Activated T-cell treated with anti-CD3 and anti-CD28 coated beads, Interleukin-2, amount 50 U/mL, for 48 hours (primary cell): ENCODE measurements at regions not wholly inside any gene's neighbourhood (a gene's known extent, or its start where the extent isn't known, plus 50 kb on each side); places are given as distances from the start of the nearest gene placed in this dataset.
"Not testable (repeated sequence)": the region's sequence is repeated elsewhere in the genome, so short reads cannot be mapped to it uniquely, and the experiment has no call there.

Source experiments
- DNase-seq, 2 experiments: peaks; one replicate each; pipeline ENCODE4 v3.0.0-alpha.2; 2020

- DNase-seq, result no peak
These were observed 1784.8 kb upstream of the CDH9 start for GRCh38 chr5:28823231-28823630.

GRCh38 chr5:28822071-28822470 lies 1783.7 kb upstream of the CDH9 start:
- DNase-seq, result no peak

- no peak for DNase-seq
These were observed 1772.4 kb upstream of the CDH9 start for GRCh38 chr5:28810751-28811136.

GRCh38 chr5:28809811-28810750 lies 1771.7 kb upstream of the CDH9 start:
- no peak for DNase-seq

- no peak for DNase-seq
These were observed 1770.8 kb upstream of the CDH9 start for GRCh38 chr5:28808967-28809810.

DNA sequence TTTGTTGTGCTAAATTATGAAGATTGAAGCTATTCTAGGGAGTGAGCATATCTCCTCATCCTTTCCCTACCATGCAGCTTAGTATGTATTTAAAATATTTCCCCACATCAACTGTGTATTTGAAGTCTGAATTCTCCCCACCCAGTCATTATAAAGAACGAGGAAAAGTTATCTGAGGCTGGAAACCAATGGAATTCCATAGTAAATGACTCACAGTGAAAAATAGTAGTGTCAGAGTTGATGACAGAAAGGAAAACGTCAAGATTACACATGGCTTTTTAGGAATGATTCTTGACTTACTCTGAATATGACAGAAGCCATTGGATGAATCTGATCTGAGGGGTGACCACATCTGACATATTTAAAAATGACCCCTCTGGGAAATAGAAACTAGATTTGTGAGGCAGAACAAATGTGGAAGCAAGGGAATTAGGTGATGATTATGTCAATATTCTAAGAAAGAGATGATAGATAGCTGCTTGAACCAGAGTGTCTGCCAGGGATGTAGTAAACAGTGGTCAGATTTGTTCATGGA lies 1768.9 kb upstream of the CDH9 start:
- DNase-seq, result no peak

DNA sequence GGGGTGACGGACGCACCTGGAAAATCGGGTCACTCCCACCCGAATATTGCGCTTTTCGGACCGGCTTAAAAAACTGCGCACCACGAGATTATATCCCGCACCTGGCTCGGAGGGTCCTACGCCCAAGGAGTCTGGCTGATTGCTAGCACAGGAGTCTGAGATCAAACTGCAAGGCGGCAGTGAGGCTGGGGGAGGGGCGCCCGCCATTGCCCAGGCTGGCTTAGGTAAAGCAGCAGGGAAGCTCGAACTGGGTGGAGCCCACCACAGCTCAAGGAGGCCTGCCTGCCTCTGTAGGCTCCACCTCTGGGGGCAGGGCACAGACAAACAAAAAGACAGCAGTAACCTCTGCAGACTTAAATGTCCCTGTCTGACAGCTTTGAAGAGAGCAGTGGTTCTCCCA lies 1760.6 kb upstream of the CDH9 start:
- DNase-seq, result not testable (repeated sequence)

DNA sequence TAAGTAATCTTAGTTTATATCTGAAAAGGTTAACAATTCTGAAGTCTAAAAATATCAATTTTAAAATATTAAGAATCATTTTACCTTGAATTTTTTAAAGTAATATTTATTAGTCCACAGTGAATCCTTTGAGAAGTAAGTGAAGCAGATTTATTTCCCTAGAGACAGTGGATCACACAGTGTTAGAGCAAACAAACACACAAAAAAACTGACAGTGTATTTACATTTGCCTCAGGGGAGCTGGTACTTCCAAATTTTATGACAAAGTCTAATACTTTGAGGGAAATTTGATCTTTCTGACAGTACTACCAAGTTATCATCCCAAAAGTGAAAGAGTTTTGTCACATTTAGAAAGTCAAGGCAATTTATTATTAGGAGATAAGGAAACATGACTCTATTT lies 1750.6 kb upstream of the CDH9 start:
- DNase-seq, result no peak

DNA sequence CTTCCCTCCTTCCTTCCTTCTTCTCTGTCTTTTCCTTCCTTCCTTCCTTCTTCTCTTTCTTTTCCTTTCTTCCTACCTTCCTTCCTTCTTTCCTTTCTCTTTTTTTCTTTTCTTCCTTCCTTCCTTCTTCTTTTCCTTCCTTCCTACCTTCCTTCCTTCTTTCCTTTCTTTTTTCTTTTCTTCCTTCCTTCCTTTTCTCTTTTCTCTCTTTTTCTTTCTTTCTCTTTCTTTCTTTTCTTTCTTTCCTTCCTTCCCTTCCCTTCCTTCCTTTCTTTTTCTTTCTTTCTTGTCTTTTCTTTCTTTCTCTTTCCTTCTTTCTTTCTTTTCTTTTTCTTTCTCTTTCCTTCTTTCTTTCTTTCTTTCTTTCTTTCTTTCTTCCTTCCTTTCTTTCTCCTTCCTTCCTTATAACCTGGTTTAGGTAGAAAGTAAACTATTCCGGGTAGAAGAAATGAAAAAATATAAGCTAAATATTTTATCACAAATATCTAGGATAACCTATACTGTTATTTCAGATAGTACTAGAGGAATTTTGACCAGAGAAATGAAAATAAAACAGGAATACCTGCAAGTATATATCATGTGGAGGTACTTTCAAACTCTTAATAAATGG lies 1741.8 kb upstream of the CDH9 start:
- DNase-seq, result no peak

DNA sequence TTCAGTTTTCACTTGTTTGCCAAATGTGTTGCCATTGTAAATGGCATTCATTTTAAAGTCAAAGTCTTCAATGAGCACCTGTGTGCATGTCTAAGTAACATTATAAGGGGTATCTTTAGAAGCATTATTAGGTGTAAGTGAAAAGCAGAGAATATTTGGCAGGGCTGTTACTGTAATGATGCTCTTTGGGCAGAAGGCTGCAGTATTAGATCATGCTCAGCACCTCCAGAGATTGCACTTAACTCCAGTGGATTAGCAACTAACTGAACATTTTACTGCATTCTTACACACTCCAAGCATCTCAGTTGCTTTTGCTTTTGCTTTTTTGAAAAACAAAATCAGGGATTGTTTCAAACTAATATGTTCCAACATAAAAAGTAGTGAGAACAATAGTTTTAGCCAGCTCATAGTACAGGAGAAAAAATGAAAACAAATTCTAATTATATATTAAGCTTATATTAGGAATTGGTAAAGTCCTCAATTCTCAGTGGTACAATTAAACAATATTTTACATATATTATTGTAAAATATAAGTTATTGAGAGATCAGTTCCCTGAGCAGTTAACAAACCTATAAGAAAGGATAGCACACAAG lies 1740.9 kb upstream of the CDH9 start:
- DNase-seq, result no peak

DNA sequence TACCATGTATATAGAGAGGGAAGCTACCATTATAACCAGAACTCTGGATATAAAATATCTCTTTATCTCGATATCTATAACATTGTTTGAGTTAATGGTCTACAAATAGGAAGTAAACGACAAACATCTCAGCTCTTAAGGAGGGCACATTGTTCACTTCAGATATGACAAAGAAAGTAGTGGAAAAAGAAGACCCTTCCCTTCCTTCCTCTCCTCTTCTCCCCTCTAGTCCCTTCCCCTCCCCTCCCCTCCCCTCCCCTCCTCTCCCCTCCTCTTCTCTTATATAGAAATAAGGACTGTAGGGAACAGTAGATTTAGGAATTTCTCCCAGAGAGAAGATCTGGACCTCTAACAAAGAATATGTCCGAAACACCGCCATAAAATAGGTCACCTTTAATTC lies 1731.9 kb upstream of the CDH9 start:
- no peak for DNase-seq

GRCh38 chr5:28766565-28767158 lies 1728.3 kb upstream of the CDH9 start:
- DNase-seq, result no peak

- DNase-seq, result no peak
These were observed 1713.0 kb upstream of the CDH9 start for GRCh38 chr5:28751396-28751795.

- DNase-seq, result no peak
These were observed 1711.9 kb upstream of the CDH9 start for GRCh38 chr5:28750251-28750650.

- no peak for DNase-seq
These were observed 1710.1 kb upstream of the CDH9 start for GRCh38 chr5:28748446-28748845.

- DNase-seq, result no peak
These were observed 1705.3 kb upstream of the CDH9 start for GRCh38 chr5:28743716-28744110.

DNA sequence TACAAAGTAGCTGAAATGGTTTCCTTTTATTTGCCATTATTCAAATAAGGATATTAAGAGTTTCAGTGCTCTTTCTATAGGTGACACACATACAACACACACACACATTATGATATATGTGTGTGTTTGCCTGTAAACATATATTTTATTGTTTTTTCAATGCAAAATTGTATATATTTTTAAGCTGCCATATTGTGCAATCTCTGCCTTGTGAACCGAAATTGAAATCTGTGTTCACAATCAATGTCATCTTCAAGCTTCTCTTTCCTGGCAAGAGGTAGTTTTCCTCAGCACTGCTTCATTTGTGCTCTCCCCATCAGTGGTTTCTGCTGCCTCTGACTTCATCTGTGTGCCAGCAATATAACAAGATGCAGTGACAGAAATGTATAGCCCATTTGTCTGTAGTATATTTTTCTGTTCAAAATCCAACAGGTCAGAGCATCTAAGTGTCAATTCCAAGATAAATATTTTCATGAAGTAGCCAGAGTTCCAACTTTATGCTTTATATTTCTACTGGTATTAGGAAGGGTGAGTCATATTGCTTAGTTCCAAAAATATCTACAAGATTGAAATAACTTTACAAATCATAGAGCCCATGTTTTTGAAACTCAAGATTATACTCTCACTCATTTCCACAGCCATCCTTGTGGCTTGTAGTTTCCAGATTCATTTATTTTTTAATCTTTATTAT lies 1704.8 kb upstream of the CDH9 start:
- no peak for DNase-seq

- DNase-seq, result no peak
These were observed 1699.3 kb upstream of the CDH9 start for GRCh38 chr5:28737682-28738081.

- DNase-seq, result no peak
These were observed 1698.8 kb upstream of the CDH9 start for GRCh38 chr5:28737222-28737621.

GRCh38 chr5:28734396-28734795 lies 1696.0 kb upstream of the CDH9 start:
- DNase-seq, result no peak

GRCh38 chr5:28729067-28729466 lies 1690.7 kb upstream of the CDH9 start:
- DNase-seq, result no peak

GRCh38 chr5:28726815-28727214 lies 1688.4 kb upstream of the CDH9 start:
- DNase-seq, result no peak
